WTC11 (cell line): ENCODE measurements at regions not wholly inside any gene's neighbourhood (a gene's known extent, or its start where the extent isn't known, plus 50 kb on each side); places are given as distances from the start of the nearest gene placed in this dataset.

ENCODE experiments used
- JUN ChIP-seq: sonication (generic); formaldehyde crosslinking; IDR thresholded peaks from 2 replicates; pipeline ENCODE4 v1.8.0; 2023; ENCODE audit warnings: mild to moderate bottlenecking, missing genetic modification reagents
- KAT7 ChIP-seq: sonication (generic); formaldehyde crosslinking; IDR thresholded peaks from 2 replicates; pipeline ENCODE4 v1.8.1; 2023; ENCODE audit warnings: missing genetic modification reagents, mild to moderate bottlenecking, borderline replicate concordance
- SP1 ChIP-seq: sonication (generic); formaldehyde crosslinking; conservative IDR thresholded peaks from 2 replicates; pipeline ENCODE4 v1.8.1; 2022; ENCODE audit warnings: missing genetic modification reagents
- TF ChIP-seq, protein P1 (sequence below): fragments of 200-600 bp; IDR thresholded peaks from 2 replicates; pipeline ENCODE4 v1.8.0; 2022; ENCODE audit warnings: antibody characterized with exemption
- TF ChIP-seq, protein P2 (sequence below): sonication (generic); formaldehyde crosslinking; IDR thresholded peaks from 2 replicates; pipeline ENCODE4 v1.8.0; 2023; ENCODE audit warnings: missing genetic modification reagents, mild to moderate bottlenecking, borderline replicate concordance

DNA sequence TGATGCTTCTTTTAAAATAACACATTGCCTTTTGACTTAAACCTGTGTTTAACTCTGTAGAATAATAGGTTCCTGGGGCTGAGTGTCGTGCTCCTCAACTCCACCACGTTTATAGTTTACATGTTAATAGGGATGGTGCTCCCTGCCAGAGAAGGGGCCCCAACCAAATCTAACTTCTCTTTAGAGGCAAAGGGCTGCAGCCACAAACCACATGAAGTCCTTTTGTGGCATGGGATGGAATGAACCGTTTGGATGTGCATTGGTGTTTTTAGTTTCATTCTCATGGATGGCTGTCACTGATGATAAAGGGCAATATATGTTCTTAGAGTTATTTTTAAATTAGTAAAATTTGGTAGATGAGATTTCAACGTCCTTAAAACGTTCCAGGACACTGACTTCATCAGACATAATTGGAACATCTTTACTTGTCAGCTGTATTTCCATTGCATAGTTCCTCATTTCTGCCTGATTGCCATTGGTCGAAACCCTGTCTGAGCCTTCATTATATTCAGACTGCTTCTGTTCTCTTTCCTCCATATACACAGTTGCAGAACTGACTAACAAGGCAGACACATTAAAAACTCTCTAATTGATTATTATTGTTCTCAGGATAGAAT lies 60.4 kb upstream of the HPF1 start:
- TF ChIP-seq SP1 (CRISPR knock-in tag) (no peak), KAT7 (no peak), JUN (CRISPR knock-in tag) (no peak)
- TF ChIP-seq, protein P1, sequence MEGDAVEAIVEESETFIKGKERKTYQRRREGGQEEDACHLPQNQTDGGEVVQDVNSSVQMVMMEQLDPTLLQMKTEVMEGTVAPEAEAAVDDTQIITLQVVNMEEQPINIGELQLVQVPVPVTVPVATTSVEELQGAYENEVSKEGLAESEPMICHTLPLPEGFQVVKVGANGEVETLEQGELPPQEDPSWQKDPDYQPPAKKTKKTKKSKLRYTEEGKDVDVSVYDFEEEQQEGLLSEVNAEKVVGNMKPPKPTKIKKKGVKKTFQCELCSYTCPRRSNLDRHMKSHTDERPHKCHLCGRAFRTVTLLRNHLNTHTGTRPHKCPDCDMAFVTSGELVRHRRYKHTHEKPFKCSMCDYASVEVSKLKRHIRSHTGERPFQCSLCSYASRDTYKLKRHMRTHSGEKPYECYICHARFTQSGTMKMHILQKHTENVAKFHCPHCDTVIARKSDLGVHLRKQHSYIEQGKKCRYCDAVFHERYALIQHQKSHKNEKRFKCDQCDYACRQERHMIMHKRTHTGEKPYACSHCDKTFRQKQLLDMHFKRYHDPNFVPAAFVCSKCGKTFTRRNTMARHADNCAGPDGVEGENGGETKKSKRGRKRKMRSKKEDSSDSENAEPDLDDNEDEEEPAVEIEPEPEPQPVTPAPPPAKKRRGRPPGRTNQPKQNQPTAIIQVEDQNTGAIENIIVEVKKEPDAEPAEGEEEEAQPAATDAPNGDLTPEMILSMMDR = no peak
- TF ChIP-seq, protein P2, sequence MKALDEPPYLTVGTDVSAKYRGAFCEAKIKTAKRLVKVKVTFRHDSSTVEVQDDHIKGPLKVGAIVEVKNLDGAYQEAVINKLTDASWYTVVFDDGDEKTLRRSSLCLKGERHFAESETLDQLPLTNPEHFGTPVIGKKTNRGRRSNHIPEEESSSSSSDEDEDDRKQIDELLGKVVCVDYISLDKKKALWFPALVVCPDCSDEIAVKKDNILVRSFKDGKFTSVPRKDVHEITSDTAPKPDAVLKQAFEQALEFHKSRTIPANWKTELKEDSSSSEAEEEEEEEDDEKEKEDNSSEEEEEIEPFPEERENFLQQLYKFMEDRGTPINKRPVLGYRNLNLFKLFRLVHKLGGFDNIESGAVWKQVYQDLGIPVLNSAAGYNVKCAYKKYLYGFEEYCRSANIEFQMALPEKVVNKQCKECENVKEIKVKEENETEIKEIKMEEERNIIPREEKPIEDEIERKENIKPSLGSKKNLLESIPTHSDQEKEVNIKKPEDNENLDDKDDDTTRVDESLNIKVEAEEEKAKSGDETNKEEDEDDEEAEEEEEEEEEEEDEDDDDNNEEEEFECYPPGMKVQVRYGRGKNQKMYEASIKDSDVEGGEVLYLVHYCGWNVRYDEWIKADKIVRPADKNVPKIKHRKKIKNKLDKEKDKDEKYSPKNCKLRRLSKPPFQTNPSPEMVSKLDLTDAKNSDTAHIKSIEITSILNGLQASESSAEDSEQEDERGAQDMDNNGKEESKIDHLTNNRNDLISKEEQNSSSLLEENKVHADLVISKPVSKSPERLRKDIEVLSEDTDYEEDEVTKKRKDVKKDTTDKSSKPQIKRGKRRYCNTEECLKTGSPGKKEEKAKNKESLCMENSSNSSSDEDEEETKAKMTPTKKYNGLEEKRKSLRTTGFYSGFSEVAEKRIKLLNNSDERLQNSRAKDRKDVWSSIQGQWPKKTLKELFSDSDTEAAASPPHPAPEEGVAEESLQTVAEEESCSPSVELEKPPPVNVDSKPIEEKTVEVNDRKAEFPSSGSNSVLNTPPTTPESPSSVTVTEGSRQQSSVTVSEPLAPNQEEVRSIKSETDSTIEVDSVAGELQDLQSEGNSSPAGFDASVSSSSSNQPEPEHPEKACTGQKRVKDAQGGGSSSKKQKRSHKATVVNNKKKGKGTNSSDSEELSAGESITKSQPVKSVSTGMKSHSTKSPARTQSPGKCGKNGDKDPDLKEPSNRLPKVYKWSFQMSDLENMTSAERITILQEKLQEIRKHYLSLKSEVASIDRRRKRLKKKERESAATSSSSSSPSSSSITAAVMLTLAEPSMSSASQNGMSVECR (CRISPR knock-in tag) = no peak
